GM19025 (cell line): ENCODE measurements at regions not wholly inside any gene's neighbourhood (a gene's known extent, or its start where the extent isn't known, plus 50 kb on each side); places are given as distances from the start of the nearest gene placed in this dataset.
"Not testable (repeated sequence)": the region's sequence is repeated elsewhere in the genome, so short reads cannot be mapped to it uniquely, and the experiment has no call there.

Source experiments
- ATAC-seq: cut with Tn5 transposase; IDR thresholded peaks from one replicate; pipeline ENCODE4 v1.9.1; 2021; ENCODE audit warnings: mild to moderate bottlenecking, low read depth, moderate library complexity; ENCODE audit not compliant: unreplicated experiment

DNA sequence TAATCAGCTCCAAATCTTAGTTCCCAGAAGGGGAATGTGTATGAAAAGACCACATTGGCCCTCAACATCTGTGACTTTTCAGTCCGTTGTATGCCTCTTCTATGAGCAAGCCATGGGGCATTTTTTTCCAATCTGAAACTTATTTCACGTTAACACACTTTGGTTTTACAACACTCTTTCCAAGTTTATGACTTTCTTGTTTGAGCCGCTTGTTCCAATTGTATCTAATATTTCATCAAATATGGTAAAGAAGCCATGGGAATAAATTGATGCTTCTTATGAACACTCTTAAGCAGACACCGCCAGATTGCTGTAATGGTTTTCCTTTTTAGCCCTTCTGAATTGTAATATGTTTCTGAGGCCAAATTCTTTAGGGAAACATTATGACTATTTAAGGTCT is 359.9 kb downstream of the HLX start:
- no peak for ATAC-seq

DNA sequence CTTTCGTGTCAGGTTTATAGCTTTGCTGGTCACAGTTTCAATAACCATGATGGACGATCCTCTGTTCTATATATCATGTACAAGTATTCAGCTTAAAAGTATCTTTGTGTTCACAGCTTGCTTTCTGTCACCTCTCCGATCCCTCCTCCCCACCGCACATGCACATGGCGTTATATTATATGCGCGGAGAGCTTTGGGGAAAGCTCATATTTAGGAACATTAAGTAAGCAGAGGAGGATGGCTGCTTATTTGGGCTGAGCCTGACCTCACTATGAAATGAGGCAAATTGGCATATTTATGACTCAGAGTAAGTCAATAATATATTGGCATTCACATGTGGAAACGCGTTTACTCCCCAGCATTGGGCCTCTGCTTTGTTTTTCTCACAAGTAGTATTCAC is 360.5 kb downstream of the HLX start:
- ATAC-seq = no peak

- no peak for ATAC-seq
These were observed 361.4 kb downstream of the HLX start for GRCh38 chr1:221240690-221241089.

- no peak for ATAC-seq
These were observed 361.9 kb downstream of the HLX start for GRCh38 chr1:221241157-221241556.

- no peak for ATAC-seq
These were observed 362.3 kb downstream of the HLX start for GRCh38 chr1:221241592-221241991.

DNA sequence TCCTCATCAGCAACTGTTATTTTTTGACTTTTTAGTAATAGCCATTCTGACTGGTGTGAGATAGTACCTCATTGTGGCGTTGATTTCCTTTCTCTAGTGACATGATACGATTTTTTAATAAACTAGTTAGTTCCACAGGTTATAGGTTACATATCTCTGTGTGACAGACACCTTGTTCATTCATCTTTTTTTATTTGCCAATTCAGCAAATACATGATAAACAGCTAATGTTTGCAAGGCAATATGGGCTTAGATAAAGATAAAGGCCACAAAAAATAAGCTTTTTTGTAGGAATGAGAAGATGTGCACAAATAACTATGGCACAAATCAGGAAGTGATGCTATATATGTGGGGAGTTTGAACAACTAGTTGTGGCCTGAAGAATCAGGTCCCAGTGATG is 366.8 kb downstream of the HLX start:
- no peak for ATAC-seq

GRCh38 chr1:221246628-221247415 is 367.6 kb downstream of the HLX start:
- ATAC-seq = no peak

DNA sequence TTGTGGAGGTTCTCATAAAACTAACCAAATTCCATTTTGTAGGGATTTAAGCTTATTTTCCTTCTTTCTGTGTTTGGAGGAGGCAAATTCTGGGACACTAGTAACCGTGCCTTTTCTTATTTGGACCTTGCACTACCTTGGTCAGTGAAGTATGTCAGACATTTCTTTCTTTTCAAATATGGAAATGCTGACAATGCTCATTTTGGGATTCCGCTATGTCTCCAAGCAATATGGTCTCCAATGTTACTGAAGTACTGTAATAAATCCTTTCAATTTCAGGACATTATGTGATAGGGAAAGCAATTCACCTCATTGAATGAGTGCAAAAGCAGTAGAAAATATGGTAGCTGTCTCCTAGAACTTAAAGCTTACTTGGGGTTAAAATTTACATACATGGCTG is 372.3 kb downstream of the HLX start:
- ATAC-seq = no peak

- ATAC-seq = no peak
These were observed 375.6 kb downstream of the HLX start for GRCh38 chr1:221254813-221255212.

DNA sequence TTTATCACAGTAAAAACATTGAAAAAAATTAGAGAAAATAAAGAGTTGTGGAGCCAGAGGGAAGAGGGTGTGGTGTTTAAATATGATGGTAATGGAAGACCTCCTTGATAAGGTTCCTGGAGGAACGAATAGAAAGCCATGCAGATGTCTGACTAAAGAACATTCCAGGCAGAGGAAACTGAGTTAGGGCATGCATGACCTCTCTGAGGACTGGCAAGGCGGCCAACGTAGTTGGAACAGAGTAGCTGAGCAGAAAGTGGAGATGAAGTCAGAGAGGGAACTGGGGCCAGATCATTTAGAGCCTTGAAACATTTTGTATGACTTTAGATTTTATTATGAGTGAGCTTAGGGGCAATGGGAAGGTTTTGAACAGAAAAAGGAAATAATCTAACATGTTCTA is 377.5 kb downstream of the HLX start:
- ATAC-seq = no peak

- ATAC-seq = not testable (repeated sequence)
These were observed 378.3 kb downstream of the HLX start for GRCh38 chr1:221257548-221257947.

DNA sequence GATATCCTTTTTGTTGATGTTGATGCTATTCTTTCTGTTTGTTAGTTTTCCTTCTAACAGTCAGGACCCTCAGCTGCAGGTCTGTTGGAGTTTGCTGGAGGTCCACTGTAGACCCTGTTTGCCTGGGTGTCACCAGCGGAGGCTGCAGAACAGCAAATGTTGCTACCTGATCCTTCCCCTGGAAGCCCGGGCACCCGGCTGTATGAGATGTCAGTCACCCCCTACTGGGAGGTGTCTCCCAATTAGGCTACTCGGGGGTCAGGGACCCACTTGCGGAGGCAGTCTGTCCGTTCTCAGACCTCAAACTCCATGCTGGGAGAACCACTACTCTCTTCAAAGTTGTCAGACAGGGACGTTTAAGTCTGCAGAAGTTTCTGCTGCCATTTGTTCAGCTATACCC is 383.4 kb downstream of the HLX start:
- not testable (repeated sequence) for ATAC-seq

DNA sequence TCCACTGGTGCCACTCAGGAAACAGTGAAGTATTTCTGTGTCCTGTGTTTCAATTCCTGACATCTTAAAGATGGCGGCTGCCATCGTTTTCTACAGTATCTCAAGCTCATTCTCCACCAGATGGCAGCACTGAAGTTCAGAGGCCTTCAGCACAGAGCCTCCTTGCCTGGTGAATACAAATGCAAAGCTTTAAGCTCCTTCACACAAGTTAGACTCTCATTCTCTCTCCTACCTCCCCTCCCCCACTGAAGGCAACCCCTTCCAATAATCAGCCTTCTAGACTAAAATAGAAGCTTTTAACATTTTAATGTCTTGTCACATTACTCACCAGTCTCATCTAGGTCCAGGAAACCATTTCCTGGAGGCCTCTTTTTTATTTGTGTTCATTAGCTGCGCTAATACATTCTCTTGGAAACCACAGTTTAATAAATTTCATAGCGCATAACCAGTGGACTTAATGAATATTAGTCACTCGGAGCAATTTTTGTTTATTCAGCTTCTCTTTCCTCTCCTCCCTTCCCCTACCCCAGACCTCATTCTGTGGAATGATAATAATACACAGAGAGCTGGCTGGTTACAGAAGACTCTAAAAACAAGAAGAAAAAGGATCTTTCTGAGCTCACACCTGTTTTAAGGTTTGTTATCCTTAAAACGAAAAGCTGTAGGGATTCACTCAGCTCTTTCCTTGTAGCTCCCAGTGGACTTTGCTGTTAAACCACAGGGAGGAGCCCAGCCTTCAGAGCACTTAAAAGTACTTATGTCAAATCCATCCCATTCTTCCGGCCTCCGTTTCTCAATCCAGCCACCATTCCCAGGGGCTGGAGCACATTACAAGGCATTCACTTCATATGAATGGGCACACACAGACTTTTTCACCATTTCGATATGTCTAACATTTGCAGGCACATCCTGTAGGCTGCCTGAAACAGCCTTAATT is 384.9 kb downstream of the HLX start:
- peak; percentile 95 for ATAC-seq

GRCh38 chr1:221264848-221265247 is 385.6 kb downstream of the HLX start:
- no peak for ATAC-seq

GRCh38 chr1:221268295-221268694 is 389.1 kb downstream of the HLX start:
- no peak for ATAC-seq

GRCh38 chr1:221271701-221272100 is 392.5 kb downstream of the HLX start:
- ATAC-seq = no peak

DNA sequence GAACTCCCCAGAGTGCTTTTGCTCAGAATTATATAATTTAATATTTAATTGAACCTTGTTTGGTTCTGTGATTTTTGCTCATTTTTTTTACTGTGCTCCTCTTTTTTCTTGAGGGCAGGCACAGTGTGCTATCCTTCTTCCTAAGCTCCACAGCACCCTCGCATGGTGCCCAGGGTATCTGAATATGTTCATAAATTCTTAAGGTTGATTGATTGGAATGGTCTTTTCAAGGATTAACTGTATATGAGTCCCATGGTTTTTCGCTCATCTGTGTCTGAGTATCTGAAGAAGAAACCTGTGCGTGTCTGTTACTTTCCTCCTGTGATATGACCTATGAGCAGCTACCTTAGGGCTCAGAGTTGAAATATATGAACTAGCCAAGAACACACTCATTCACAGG is 393.7 kb downstream of the HLX start:
- no peak for ATAC-seq

- no peak for ATAC-seq
These were observed 395.1 kb downstream of the HLX start for GRCh38 chr1:221274373-221274772.

DNA sequence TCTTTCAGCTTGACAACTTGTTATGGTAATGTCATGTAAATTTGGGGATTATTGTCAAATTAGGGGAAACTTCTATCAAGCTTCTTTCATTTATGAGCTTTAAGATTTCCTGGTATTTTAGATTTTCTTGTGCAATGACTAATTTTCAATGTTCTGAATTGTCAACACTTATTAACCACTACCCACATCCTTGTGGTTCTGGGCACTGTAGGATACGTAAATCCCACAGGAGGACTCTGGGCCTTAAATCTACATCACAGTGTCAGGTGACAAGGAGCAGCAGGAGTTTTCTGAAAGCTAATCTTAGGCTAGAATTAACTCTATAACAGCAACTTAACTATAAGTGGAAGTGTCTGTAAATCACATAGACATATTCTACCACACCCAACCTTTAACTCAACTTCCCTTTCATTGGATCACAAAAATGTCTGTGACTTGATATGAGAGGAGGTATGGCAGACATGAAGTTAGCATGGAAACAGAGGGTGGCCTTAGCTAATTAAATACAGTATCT is 397.7 kb downstream of the HLX start:
- ATAC-seq = no peak

GRCh38 chr1:221279146-221279545 is 399.9 kb downstream of the HLX start:
- ATAC-seq = no peak

- ATAC-seq = no peak
These were observed 404.3 kb downstream of the HLX start for GRCh38 chr1:221283532-221283931.
